IMR-90 (cell line): ENCODE measurements at regions not wholly inside any gene's neighbourhood (a gene's known extent, or its start where the extent isn't known, plus 50 kb on each side); places are given as distances from the start of the nearest gene placed in this dataset.

Experiments
- ATAC-seq: fragments of 200-7000 bp; cut with Tn5 transposase; 2 replicates; pipeline ENCODE4 v1.9.1; 2020; ENCODE audit warnings: low read depth, mild to moderate bottlenecking, moderate library complexity
- BruUV-seq: library from RNA; stranded (reverse); fragments of 400-500 nt; replicated peaks from 2 replicates; lab custom pipeline; 2021; lab: Mats Ljungman, UMichigan
- CTCF ChIA-PET: fragments of 300-600 bp; formaldehyde crosslinking; extraction: SDS; loops from one replicate; lab custom pipeline; 2021; ENCODE audit warnings: antibody characterized with exemption; lab: Yijun Ruan, JAX
- POLR2A ChIA-PET: fragments of 300-600 bp; sonication (Branson Sonifier 250); formaldehyde crosslinking; loops from one replicate; lab custom pipeline; 2022; ENCODE audit warnings: antibody characterized with exemption; ENCODE audit not compliant: unreplicated experiment; lab: Charles Lee
- DNase-seq: peaks from one replicate; pipeline ENCODE4 v3.0.0; 2013
- H2AFZ ChIP-seq: replicated peaks from 2 replicates; pipeline ENCODE3; 2013; ENCODE audit warnings: low read length, mild to moderate bottlenecking; ENCODE audit not compliant: poor library complexity
- H2AK5ac ChIP-seq: 2 replicates; pipeline ENCODE4 v1.6.1; 2013; ENCODE audit warnings: low read depth, low read length, inconsistent platforms
- H2AK9ac ChIP-seq: replicated peaks from 2 replicates; pipeline ENCODE3; 2013; ENCODE audit warnings: mild to moderate bottlenecking, low read depth, low read length, moderate library complexity; ENCODE audit not compliant: poor library complexity
- H2BK120ac ChIP-seq: 2 replicates; pipeline ENCODE4 v1.6.1; 2013; ENCODE audit warnings: low read depth, low read length, inconsistent platforms
- H2BK15ac ChIP-seq: 3 replicates; pipeline ENCODE4 v1.6.1; 2013; ENCODE audit warnings: low read depth, low read length, inconsistent platforms
- H2BK20ac ChIP-seq: 2 replicates; pipeline ENCODE4 v1.6.1; 2013; ENCODE audit warnings: low read depth, mild to moderate bottlenecking, inconsistent platforms, low read length, moderate library complexity
- H2BK5ac ChIP-seq: 2 replicates; pipeline ENCODE4 v1.6.1; 2013; ENCODE audit warnings: mild to moderate bottlenecking, low read depth, low read length, inconsistent platforms; ENCODE audit not compliant: poor library complexity, severe bottlenecking
- H3K14ac ChIP-seq: replicated peaks from 2 replicates; pipeline ENCODE4 v1.6.1; 2013; ENCODE audit warnings: low read depth, low read length, inconsistent platforms
- H3K18ac ChIP-seq: 2 replicates; pipeline ENCODE4 v1.6.1; 2013; ENCODE audit warnings: low read depth, low read length, control low read depth
- H3K23ac ChIP-seq: 2 replicates; pipeline ENCODE4 v1.6.1; 2013; ENCODE audit warnings: low read depth, low read length, inconsistent platforms
- H3K27ac ChIP-seq: 2 replicates; pipeline ENCODE4 v1.5.1; 2013; ENCODE audit warnings: mild to moderate bottlenecking, control low read depth, low read length; ENCODE audit not compliant: insufficient read depth
- H3K27me3 ChIP-seq: 2 replicates; pipeline ENCODE4 v1.6.1; 2013; ENCODE audit warnings: low read length; ENCODE audit not compliant: control insufficient read depth, insufficient read depth
- H3K36me3 ChIP-seq: 2 replicates; pipeline ENCODE4 v1.6.1; 2013; ENCODE audit warnings: low read length, mixed read lengths; ENCODE audit not compliant: control insufficient read depth, insufficient read depth
- H3K4ac ChIP-seq: 2 replicates; pipeline ENCODE4 v1.6.1; 2013; ENCODE audit warnings: low read depth, low read length, inconsistent platforms
- H3K4me1 ChIP-seq: 2 replicates; pipeline ENCODE4 v1.6.1; 2013; ENCODE audit warnings: low read length, mixed read lengths; ENCODE audit not compliant: control insufficient read depth, insufficient read depth
- H3K4me2 ChIP-seq: 2 replicates; pipeline ENCODE4 v1.6.1; 2013; ENCODE audit warnings: low read depth, mild to moderate bottlenecking, control low read depth, low read length, moderate library complexity
- H3K4me3 ChIP-seq: 2 replicates; pipeline ENCODE4 v1.5.1; 2013; ENCODE audit warnings: low read depth, mild to moderate bottlenecking, control low read depth, low read length, moderate library complexity; ENCODE audit not compliant: insufficient read depth
- H3K56ac ChIP-seq: 2 replicates; pipeline ENCODE4 v1.6.1; 2013; ENCODE audit warnings: low read length, inconsistent platforms; ENCODE audit not compliant: insufficient read depth; ENCODE audit errors: extremely low read depth
- H3K79me1 ChIP-seq, 2 experiments: 2 replicates each; pipeline ENCODE4 v1.6.1; 2013; ENCODE audit warnings: low read length in 2 of 2, inconsistent platforms in 1 of 2, low read depth in 1 of 2
- H3K9ac ChIP-seq: 2 replicates; pipeline ENCODE4 v1.6.1; 2013; ENCODE audit warnings: low read depth, low read length, control low read depth
- H3K9me1 ChIP-seq: 2 replicates; pipeline ENCODE4 v1.6.1; 2013; ENCODE audit warnings: low read length, inconsistent platforms; ENCODE audit not compliant: insufficient read depth
- H3K9me3 ChIP-seq: 2 replicates; pipeline ENCODE4 v1.6.1; 2013; ENCODE audit warnings: low read length; ENCODE audit not compliant: control insufficient read depth, insufficient read depth
- H4K20me1 ChIP-seq: 2 replicates; pipeline ENCODE4 v1.6.1; 2013; ENCODE audit warnings: low read length, inconsistent platforms; ENCODE audit not compliant: insufficient read depth
- H4K5ac ChIP-seq: 2 replicates; pipeline ENCODE4 v1.6.1; 2013; ENCODE audit warnings: mild to moderate bottlenecking, low read depth, low read length, control low read depth
- H4K8ac ChIP-seq, 2 experiments: 2 replicates each; pipeline ENCODE4 v1.6.1; 2013; ENCODE audit warnings: low read depth in 2 of 2, low read length in 2 of 2, control low read depth in 1 of 2, inconsistent platforms in 1 of 2
- H4K91ac ChIP-seq: 2 replicates; pipeline ENCODE4 v1.6.1; 2013; ENCODE audit warnings: low read depth, low read length, inconsistent platforms; ENCODE audit not compliant: insufficient read depth
- CEBPB ChIP-seq: IDR thresholded peaks from 2 replicates; pipeline ENCODE4 v1.6.1; 2012; ENCODE audit warnings: low read depth, low read length, improper control_type of control experiment
- NFE2L2 ChIP-seq: fragments of 150-350 bp; IDR thresholded peaks from 2 replicates; pipeline ENCODE4 v1.6.1; 2016; ENCODE audit warnings: low read depth, mild to moderate bottlenecking, low read length
- WGBS, 2 experiments: methylation state at CpG; one replicate each; pipeline versions ENCODE4 v1.1.5 to v1.1.7; 2013; ENCODE audit warnings: missing lambda C conversion rate in 2 of 2; ENCODE audit not compliant: insufficient read length in 1 of 2; ENCODE audit errors: extremely low coverage in 2 of 2; 5-methylcytosine and 5-hydroxymethylcytosine counted together
- dilution Hi-C: fragments of 300-500 bp; cut with HindIII; formaldehyde crosslinking; loops from one replicate; pipeline ENCODE4 v1.14.3; 2018; ENCODE audit warnings: low sequenced_read_pairs; ENCODE audit not compliant: unreplicated experiment
- in situ Hi-C: fragments of 300-500 bp; cut with MboI; formaldehyde crosslinking; loops from 3 replicates; pipeline ENCODE4 v1.14.3; 2019; ENCODE audit warnings: low sequenced_read_pairs, inconsistent platforms, mixed read lengths
- intact Hi-C: fragments of 100-400 bp; cut with micrococcal nuclease; formaldehyde crosslinking; loops from 2 replicates; pipeline ENCODE4 v1.10.0; 2022
- TF ChIP-seq, protein P1 (sequence below): conservative IDR thresholded peaks from 2 replicates; pipeline ENCODE4 v1.5.1; 2012; ENCODE audit warnings: mild to moderate bottlenecking, low read depth, low read length, improper control_type of control experiment

DNA sequence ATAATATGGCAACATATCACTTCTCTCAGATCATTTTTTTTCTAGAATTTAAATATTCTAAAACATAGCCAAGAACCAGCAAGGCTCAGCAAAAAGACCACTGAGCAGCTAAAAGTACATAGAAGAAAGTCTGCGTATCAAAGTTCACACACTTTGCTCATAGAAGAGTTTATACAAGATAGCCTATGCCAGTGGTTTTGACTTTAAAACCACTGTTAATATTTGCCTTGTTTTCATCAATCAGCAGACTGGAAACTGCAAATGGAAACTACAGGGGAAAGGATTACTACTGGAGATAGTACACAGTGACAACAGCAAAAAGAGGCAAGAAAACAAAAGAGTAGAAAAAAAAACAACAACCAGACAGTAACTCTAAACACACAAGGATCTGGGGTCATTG, 483.3 kb downstream of the ZSWIM6 start:
- no peak overlapping the region for H3K56ac ChIP-seq
- CTCF ChIA-PET, result no interaction called here
- H4K20me1 ChIP-seq, result no peaks in the 10 kb centered on the region
- no peak overlapping the region for H2AK9ac ChIP-seq
- H2AFZ ChIP-seq, result no peak overlapping the region
- H3K9me3 ChIP-seq, result no peaks in the 10 kb centered on the region
- H3K36me3 ChIP-seq, result no peaks in the 10 kb centered on the region
- no peak overlapping the region for H2BK20ac ChIP-seq
- POLR2A ChIA-PET, result no interaction called here
- no peak overlapping the region for H2BK5ac ChIP-seq
- dilution Hi-C loops, result no loop called here
- no peak for ATAC-seq
- H3K27ac ChIP-seq, result no peak overlapping the region
- no peak overlapping the region for H2BK15ac ChIP-seq
- H3K14ac ChIP-seq, result no peak overlapping the region
- H3K27me3 ChIP-seq, result peaks cover 4% of the 10 kb centered on the region
- H3K9me1 ChIP-seq, result no peaks in the 10 kb centered on the region
- H3K18ac ChIP-seq, result no peak overlapping the region
- no peak overlapping the region for H3K9ac ChIP-seq
- no CpG with 5 or more reads among the region's 1 CpG for WGBS, 2 experiments
- no peak overlapping the region for H3K23ac ChIP-seq
- no peak overlapping the region for H3K4me2 ChIP-seq
- H2BK120ac ChIP-seq, result no peak overlapping the region
- intact Hi-C loops, result loop anchor here (5.0 to 10.0 kb wide), 3 partner anchors 158 to 651 kb away; partner anchors contain the start of gene SMIM15
- no peak overlapping the region for H2AK5ac ChIP-seq
- no peak overlapping the region for H3K4me3 ChIP-seq
- no peaks in the 10 kb centered on the region for H3K79me1 ChIP-seq
- H3K4me1 ChIP-seq, result no peaks in the 10 kb centered on the region
- no TSS peak for BruUV-seq
- H4K91ac ChIP-seq, result no peak overlapping the region
- in situ Hi-C loops, result loop anchor here (25.0 kb wide), 1 partner anchor 478 kb away; the partner anchor contains the start of gene ZSWIM6
- DNase-seq, result no peak
- H4K5ac ChIP-seq, result no peak overlapping the region
- no peak overlapping the region for H4K8ac ChIP-seq
- TF ChIP-seq CEBPB (no peak), NFE2L2 (no peak)
- TF ChIP-seq, protein P1, sequence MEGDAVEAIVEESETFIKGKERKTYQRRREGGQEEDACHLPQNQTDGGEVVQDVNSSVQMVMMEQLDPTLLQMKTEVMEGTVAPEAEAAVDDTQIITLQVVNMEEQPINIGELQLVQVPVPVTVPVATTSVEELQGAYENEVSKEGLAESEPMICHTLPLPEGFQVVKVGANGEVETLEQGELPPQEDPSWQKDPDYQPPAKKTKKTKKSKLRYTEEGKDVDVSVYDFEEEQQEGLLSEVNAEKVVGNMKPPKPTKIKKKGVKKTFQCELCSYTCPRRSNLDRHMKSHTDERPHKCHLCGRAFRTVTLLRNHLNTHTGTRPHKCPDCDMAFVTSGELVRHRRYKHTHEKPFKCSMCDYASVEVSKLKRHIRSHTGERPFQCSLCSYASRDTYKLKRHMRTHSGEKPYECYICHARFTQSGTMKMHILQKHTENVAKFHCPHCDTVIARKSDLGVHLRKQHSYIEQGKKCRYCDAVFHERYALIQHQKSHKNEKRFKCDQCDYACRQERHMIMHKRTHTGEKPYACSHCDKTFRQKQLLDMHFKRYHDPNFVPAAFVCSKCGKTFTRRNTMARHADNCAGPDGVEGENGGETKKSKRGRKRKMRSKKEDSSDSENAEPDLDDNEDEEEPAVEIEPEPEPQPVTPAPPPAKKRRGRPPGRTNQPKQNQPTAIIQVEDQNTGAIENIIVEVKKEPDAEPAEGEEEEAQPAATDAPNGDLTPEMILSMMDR, result no peak
- H3K4ac ChIP-seq, result no peak overlapping the region
